NB4 (cell line): ENCODE measurements at regions not wholly inside any gene's neighbourhood (a gene's known extent, or its start where the extent isn't known, plus 50 kb on each side); places are given as distances from the start of the nearest gene placed in this dataset.
"Not testable (repeated sequence)": the region's sequence is repeated elsewhere in the genome, so short reads cannot be mapped to it uniquely, and the experiment has no call there.

Source experiments
- CTCF ChIP-seq: IDR thresholded peaks from one replicate; pipeline ENCODE4 v1.5.1; 2012; ENCODE audit warnings: low read depth, low read length
- MAX ChIP-seq: IDR thresholded peaks from 2 replicates; pipeline ENCODE4 v1.6.1; 2011; ENCODE audit warnings: low read depth, low read length
- MYC ChIP-seq: IDR thresholded peaks from 2 replicates; pipeline ENCODE4 v1.6.1; 2011; ENCODE audit warnings: low read depth, low read length
- POLR2A ChIP-seq: IDR thresholded peaks from 2 replicates; pipeline ENCODE4 v1.6.1; 2011; ENCODE audit warnings: mild to moderate bottlenecking; ENCODE audit not compliant: insufficient read length; ENCODE audit errors: extremely low read depth

- TF ChIP-seq MAX, CTCF, MYC, POLR2A: not testable (repeated sequence)
Measured at GRCh38 chr9:74094037-74094436, 403.1 kb upstream of the RORB start.
